IPS-15b (cell line): ENCODE measurements at regions not wholly inside any gene's neighbourhood (a gene's known extent, or its start where the extent isn't known, plus 50 kb on each side); places are given as distances from the start of the nearest gene placed in this dataset.

Experiments
- H3K27me3 ChIP-seq: one replicate; pipeline ENCODE4 v1.6.1; 2013; ENCODE audit warnings: low read length; ENCODE audit not compliant: control insufficient read depth, insufficient read depth
- H3K36me3 ChIP-seq: one replicate; pipeline ENCODE4 v1.6.1; 2013; ENCODE audit warnings: low read length; ENCODE audit not compliant: control insufficient read depth, insufficient read depth
- H3K4me1 ChIP-seq: one replicate; pipeline ENCODE4 v1.6.1; 2013; ENCODE audit warnings: mild to moderate bottlenecking, low read length; ENCODE audit not compliant: control insufficient read depth, insufficient read depth
- H3K4me3 ChIP-seq: one replicate; pipeline ENCODE4 v1.5.1; 2013; ENCODE audit warnings: low read depth, low read length
- H3K9ac ChIP-seq: one replicate; pipeline ENCODE4 v1.6.1; 2013; ENCODE audit warnings: low read depth, mild to moderate bottlenecking, low read length
- H3K9me3 ChIP-seq: one replicate; pipeline ENCODE4 v1.6.1; 2013; ENCODE audit warnings: mild to moderate bottlenecking, low read length; ENCODE audit not compliant: control insufficient read depth, insufficient read depth

DNA sequence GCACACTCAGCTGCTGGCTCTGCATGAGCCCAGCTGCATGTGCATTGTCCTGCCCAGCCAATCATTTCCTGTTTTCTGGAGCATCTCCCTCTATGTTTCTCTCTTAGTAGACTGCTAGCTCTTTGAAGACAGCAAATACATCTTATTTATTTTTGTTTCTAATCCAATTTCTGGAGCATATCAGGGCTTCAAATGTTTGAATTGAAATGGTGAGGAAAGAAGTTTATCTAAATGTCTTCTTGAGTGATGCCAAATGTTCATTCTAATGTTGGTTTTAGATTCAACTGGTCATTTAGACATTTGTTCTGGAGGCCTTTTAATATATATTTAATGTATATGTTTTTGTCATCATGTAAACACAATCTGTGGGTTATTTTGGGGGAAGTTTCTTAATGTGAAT lies 141.9 kb downstream of the DNAJB9 start:
- no peaks in the 10 kb centered on the region for H3K4me1 ChIP-seq
- H3K9me3 ChIP-seq = no peaks in the 10 kb centered on the region
- H3K36me3 ChIP-seq = no peaks in the 10 kb centered on the region
- no peak overlapping the region for H3K4me3 ChIP-seq
- no peak overlapping the region for H3K9ac ChIP-seq
- H3K27me3 ChIP-seq = no peaks in the 10 kb centered on the region

DNA sequence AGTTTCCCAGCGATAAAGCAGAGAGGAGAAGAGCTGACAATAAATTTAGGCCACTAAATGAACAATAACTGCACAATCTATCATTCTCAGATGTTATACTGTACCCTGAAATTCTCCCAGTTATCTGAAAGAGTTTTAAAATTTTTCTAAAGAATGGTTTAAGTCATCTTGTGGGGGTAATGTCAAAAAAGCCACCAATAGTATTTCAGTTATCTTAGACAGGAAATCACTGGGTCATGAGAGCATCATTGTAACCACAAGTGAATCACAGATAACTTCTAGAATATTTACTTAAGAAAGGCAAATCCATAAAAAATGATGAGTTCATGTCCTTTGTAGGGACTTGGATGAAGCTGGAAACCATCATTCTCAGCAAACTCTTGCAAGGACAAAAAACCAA lies 147.1 kb downstream of the DNAJB9 start:
- no peak overlapping the region for H3K4me3 ChIP-seq
- no peaks in the 10 kb centered on the region for H3K27me3 ChIP-seq
- no peaks in the 10 kb centered on the region for H3K4me1 ChIP-seq
- H3K9ac ChIP-seq = no peak overlapping the region
- no peaks in the 10 kb centered on the region for H3K9me3 ChIP-seq
- no peaks in the 10 kb centered on the region for H3K36me3 ChIP-seq

DNA sequence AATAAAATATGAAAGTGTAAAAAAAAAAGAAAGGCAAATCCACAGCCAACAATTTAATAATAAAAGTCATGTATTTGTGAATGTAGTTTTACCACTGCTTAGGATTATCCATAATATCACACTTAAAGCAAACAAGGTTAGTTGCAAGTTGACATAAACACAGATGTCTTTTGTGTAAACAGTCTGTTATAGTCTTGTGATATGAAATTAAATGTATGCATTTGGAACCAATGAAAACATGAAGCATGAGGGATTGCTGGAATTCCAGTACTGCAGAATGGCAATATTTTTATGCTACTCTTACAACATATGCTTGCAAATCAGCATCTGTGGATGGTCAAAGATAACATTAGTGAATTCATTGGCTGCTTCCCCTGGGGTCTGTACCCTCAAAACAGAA lies 148.1 kb downstream of the DNAJB9 start:
- H3K9me3 ChIP-seq = no peaks in the 10 kb centered on the region
- H3K27me3 ChIP-seq = no peaks in the 10 kb centered on the region
- no peak overlapping the region for H3K4me3 ChIP-seq
- H3K4me1 ChIP-seq = no peaks in the 10 kb centered on the region
- no peaks in the 10 kb centered on the region for H3K36me3 ChIP-seq
- no peak overlapping the region for H3K9ac ChIP-seq

DNA sequence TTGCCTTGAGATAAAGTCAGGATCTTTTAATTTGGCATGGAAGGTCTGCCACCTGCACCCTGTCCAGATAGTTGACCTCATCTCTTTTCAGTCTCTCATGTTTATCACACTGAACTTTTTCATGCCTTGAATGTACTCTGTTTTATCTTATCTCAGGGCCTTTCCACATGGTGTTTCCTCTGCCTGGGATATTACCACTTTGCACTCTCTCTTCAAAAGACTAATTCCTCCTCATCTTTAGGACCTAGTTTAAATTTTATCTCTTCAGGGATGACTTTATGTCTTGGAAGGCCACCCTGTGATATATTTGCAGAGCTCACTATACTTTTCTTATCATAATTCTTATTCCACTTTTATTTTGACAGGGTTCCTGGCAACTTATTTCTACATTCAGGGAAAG lies 150.0 kb downstream of the DNAJB9 start:
- Histone ChIP-seq H3K27me3 (no peaks in the 10 kb centered on the region), H3K9ac (no peak overlapping the region), H3K4me3 (no peak overlapping the region), H3K9me3 (no peaks in the 10 kb centered on the region), H3K36me3 (no peaks in the 10 kb centered on the region), H3K4me1 (no peaks in the 10 kb centered on the region)

DNA sequence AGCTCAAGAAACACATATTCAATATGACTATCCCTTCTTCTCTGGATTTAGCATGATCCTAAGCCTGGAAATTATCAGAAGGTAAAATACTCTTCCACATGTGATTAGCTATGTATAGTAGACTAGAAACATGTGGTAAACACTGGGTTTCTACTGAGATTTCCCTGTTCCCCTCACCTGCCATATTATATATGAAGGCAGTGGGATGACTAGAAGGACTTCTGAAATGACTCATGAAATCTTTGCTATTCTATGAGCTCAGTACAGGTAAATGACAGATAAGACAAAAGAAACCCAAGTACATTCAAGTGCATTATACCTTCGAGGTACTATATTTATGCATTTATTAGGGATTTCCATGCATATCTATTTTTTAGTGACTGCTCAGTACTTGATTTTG lies 152.9 kb downstream of the DNAJB9 start:
- Histone ChIP-seq H3K27me3 (no peaks in the 10 kb centered on the region), H3K9me3 (no peaks in the 10 kb centered on the region), H3K4me3 (no peak overlapping the region), H3K9ac (no peak overlapping the region), H3K4me1 (no peaks in the 10 kb centered on the region), H3K36me3 (no peaks in the 10 kb centered on the region)

DNA sequence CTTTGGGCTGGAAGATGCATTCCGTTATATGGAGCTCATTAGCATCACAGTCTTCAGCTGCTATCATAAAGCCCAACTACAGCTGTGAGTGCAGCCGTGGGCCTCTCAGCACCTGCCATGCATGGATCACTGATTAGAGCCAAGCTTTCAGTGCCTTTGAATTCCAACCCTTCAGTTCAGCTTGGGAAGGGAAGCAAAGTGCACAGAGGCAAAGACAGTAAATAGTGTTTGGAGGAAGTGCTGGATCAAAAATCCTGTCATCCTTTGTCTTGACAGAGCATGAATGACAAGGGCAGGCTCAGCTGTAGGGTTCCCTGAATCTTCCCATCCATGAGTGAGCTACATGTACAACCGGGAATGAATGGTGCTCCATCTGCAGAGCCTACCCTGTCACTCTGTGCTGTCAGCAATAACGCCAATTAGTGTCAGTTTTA lies 153.7 kb downstream of the DNAJB9 start:
- Histone ChIP-seq H3K27me3 (no peaks in the 10 kb centered on the region), H3K9me3 (no peaks in the 10 kb centered on the region), H3K9ac (no peak overlapping the region), H3K4me1 (no peaks in the 10 kb centered on the region), H3K36me3 (no peaks in the 10 kb centered on the region), H3K4me3 (no peak overlapping the region)

DNA sequence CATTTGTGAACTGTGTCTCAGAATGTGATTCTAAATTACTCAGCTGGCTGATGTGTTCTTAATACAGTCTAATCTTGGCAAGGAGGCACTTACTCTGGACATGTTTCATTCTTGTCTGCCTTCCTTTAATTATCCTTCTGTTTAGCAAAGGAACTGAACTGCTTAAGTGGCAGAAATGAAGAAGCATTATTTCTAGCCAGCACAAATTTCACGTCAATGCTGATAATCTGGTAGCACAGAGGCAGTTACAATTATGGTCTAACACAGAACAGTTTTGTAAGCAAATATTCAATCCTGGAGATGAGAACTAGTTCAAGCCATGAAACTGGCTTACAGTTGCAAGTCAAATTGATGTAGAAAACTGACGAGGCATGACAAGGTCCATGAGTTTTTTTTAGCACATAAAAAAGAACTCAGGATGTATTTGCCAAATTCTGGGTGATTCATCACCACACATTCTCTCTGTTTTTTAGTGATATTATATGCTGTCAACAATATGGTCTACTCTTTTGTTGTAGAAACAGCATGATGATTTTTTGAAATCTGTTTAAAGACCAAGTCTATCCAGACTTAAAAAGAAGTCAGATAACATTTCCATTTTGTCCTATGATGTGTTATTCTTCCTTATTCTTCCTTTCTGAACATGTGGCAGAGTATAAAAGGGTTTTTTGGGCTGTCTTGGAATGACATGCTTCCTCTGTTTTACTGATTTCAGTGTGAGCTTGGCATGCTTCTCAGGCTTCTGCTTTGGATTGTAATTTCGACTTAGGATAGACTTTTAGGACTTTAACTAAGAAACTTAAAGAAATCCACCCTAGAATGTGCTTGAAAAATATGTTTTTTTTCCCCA lies 154.8 kb downstream of the DNAJB9 start:
- Histone ChIP-seq H3K4me3 (no peak overlapping the region), H3K4me1 (no peaks in the 10 kb centered on the region), H3K36me3 (no peaks in the 10 kb centered on the region), H3K27me3 (no peaks in the 10 kb centered on the region), H3K9me3 (no peaks in the 10 kb centered on the region), H3K9ac (no peak overlapping the region)

DNA sequence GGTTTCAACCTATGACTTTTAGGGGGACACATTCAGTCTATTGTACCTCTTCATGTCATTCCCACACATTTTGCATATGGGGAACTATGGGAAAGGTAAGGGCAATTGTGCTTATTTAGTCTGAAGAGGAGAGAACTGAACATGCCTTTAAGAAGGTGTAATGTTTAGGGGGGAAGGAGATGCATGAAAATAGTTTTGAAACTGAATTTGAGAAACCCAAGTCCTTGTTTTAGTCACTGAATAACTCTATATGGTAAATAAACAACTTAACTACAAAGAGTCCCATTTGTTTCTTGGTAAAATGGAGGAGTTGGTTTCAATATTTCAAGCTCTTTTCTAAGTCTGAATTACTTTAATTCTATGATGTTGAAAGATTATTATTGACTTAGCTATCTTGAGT lies 166.1 kb downstream of the DNAJB9 start:
- no peaks in the 10 kb centered on the region for H3K9me3 ChIP-seq
- H3K4me1 ChIP-seq = no peaks in the 10 kb centered on the region
- H3K4me3 ChIP-seq = no peak overlapping the region
- H3K27me3 ChIP-seq = no peaks in the 10 kb centered on the region
- no peaks in the 10 kb centered on the region for H3K36me3 ChIP-seq
- no peak overlapping the region for H3K9ac ChIP-seq

DNA sequence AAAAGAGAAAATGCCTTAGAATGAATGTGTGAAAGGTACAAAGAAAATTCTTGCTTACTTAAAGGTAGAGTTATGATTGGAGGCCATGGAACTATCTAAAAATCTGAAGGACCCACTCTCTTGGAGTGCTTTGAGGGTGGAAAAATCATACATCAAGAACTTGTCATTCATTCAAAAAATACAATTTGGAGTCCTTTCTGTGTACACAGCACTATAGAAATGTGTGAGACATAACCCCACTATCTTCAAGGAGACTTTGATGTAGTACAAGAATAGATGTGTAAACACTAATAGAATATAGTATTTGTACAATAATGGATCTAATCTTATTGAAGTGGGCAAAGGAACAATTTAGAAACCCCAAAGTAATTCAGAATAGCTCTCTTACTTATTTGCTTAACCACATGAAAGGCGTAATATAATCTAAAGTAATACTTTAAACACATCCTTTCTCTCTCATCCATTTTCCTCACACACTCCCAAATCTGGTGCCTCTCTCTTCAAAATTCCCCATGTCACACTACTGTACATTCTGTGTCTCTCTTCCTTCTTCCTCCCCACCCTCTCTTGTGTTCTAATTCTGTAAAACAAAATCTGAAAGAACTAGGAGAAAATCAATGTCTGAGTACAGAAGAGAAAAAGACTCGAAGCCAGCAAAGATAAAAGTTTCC lies 166.7 kb downstream of the DNAJB9 start:
- no peaks in the 10 kb centered on the region for H3K36me3 ChIP-seq
- H3K9ac ChIP-seq = no peak overlapping the region
- H3K9me3 ChIP-seq = no peaks in the 10 kb centered on the region
- no peaks in the 10 kb centered on the region for H3K27me3 ChIP-seq
- no peak overlapping the region for H3K4me3 ChIP-seq
- H3K4me1 ChIP-seq = no peaks in the 10 kb centered on the region

DNA sequence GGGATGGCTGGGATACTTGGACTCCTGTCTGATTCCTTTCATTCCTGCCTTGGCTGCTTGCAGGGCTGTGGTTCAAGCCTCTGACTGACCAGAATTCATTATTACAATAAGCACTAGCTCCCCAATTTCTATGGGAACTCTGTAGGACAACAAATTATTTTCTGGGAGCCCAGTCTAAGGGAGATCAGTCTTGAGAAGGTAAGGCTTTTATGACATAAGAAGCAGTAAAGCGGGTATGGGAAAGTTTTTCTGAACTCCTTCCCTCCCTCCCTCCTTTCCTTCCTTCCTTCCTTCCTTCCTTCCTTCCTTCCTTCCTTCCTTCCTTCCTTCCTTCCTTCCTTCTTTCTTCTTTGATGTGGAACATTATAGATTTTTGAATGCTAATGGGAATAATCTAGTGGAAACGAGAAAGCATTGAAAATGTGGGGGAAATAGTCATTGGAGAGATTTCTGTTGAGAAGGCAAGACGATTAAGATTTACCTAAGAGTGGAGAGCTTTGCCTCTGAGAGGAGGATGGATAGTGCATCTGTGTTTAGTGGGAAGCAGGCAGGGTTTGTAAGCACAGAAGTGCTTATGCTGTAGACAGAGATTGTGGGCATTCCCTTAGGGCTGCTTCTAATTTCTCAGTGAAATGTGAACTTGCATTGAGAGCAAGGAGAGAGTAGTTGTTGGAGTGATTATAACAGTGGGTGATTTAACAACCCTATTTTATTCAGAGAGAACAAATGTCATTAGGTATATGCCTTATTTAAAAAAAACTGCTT lies 201.5 kb downstream of the DNAJB9 start:
- no peak overlapping the region for H3K9ac ChIP-seq
- no peaks in the 10 kb centered on the region for H3K36me3 ChIP-seq
- H3K27me3 ChIP-seq = no peaks in the 10 kb centered on the region
- no peaks in the 10 kb centered on the region for H3K9me3 ChIP-seq
- H3K4me3 ChIP-seq = no peak overlapping the region
- H3K4me1 ChIP-seq = no peaks in the 10 kb centered on the region

DNA sequence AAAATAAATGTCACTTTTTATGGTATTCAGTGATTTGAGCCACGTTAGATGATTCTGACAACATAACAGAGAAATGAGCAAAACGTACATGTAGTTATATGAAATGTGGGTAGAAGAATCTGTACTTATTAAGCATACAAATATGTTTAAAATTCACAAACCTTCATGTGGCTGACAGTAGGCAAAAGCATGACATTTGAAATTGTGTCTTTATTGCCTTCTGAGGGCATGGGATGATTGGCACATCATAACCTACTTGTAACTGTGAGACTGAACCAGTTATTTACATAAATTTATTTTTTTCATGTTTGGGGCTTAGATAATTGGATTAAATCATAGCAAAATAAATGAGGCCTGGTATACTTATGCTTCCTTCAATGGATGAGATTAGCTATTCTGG lies 202.2 kb downstream of the DNAJB9 start:
- Histone ChIP-seq H3K36me3 (no peaks in the 10 kb centered on the region), H3K9me3 (no peaks in the 10 kb centered on the region), H3K27me3 (no peaks in the 10 kb centered on the region), H3K4me3 (no peak overlapping the region), H3K4me1 (no peaks in the 10 kb centered on the region), H3K9ac (no peak overlapping the region)
